Immature natural killer cell (primary cell): ENCODE measurements at regions not wholly inside any gene's neighbourhood (a gene's known extent, or its start where the extent isn't known, plus 50 kb on each side); places are given as distances from the start of the nearest gene placed in this dataset.

Experiments used
- DNase-seq, 3 donors: peaks; one replicate each; pipeline ENCODE4 v3.0.0; 2022; ENCODE audit warnings: mixed read lengths in 1 of 3
- H3K27ac Mint-ChIP-seq, 6 donors: one replicate each; pipeline ENCODE4 v1.8.0; 2020; ENCODE audit warnings: mixed read lengths in 6 of 6, mild to moderate bottlenecking in 5 of 6, inconsistent platforms in 4 of 6, moderate library complexity in 3 of 6
- H3K27me3 Mint-ChIP-seq, 3 donors: one replicate each; pipeline ENCODE4 v1.8.0; 2020 to 2021; ENCODE audit warnings: low read depth in 3 of 3, mild to moderate bottlenecking in 3 of 3, mixed read lengths in 3 of 3, moderate library complexity in 3 of 3, inconsistent platforms in 1 of 3
- H3K36me3 Mint-ChIP-seq, 3 donors: one replicate each; pipeline ENCODE4 v1.8.0; 2020; ENCODE audit warnings: mixed read lengths in 3 of 3, inconsistent platforms in 2 of 3, mild to moderate bottlenecking in 2 of 3
- H3K4me1 Mint-ChIP-seq, 2 donors: one replicate each; pipeline ENCODE4 v1.8.0; 2020; ENCODE audit warnings: inconsistent platforms in 2 of 2, mild to moderate bottlenecking in 2 of 2, mixed read lengths in 2 of 2, moderate library complexity in 1 of 2
- H3K4me3 Mint-ChIP-seq, 5 donors: one replicate each; pipeline ENCODE4 v1.8.0; 2020; ENCODE audit warnings: mild to moderate bottlenecking in 5 of 5, mixed read lengths in 5 of 5, inconsistent platforms in 3 of 5, moderate library complexity in 3 of 5
- H3K9me3 Mint-ChIP-seq, 6 donors: one replicate each; pipeline ENCODE4 v1.8.0; 2020; ENCODE audit warnings: mild to moderate bottlenecking in 6 of 6, mixed read lengths in 6 of 6, inconsistent platforms in 4 of 6, moderate library complexity in 3 of 6

- Mint-ChIP-seq H3K27me3 (peaks cover 0 to 2% (median 0%) of the 10 kb centered on the region in 3 donors), H3K9me3 (no peaks in the 10 kb centered on the region), H3K27ac (no peak overlapping the region)
These were observed 86.1 kb upstream of the ADAMTS2 start for GRCh38 chr5:179431221-179431824.

GRCh38 chr5:179430193-179431175 is 85.2 kb upstream of the ADAMTS2 start:
- Mint-ChIP-seq H3K9me3 (no peaks in the 10 kb centered on the region), H3K27ac (no peak overlapping the region), H3K4me3 (no peak overlapping the region), H3K36me3 (no peaks in the 10 kb centered on the region), H3K27me3 (peaks cover 0 to 3% (median 2%) of the 10 kb centered on the region in 3 donors), H3K4me1 (no peaks in the 10 kb centered on the region)
- no peak for DNase-seq

More at GRCh38 chr5:179431221-179431824, 86.1 kb upstream of the ADAMTS2 start:
- Mint-ChIP-seq H3K4me1 (no peaks in the 10 kb centered on the region), H3K4me3 (no peak overlapping the region), H3K36me3 (no peaks in the 10 kb centered on the region)
- DNase-seq: no peak

GRCh38 chr5:179427676-179428056 is 82.4 kb upstream of the ADAMTS2 start:
- Mint-ChIP-seq H3K4me3 (no peak overlapping the region), H3K4me1 (no peaks in the 10 kb centered on the region), H3K27ac (no peak overlapping the region), H3K27me3 (peaks cover 0 to 7% (median 1%) of the 10 kb centered on the region in 3 donors), H3K36me3 (no peaks in the 10 kb centered on the region), H3K9me3 (no peaks in the 10 kb centered on the region)
- DNase-seq: no peak

GRCh38 chr5:179427032-179427675 is 81.9 kb upstream of the ADAMTS2 start:
- H3K4me1 Mint-ChIP-seq: no peaks in the 10 kb centered on the region

GRCh38 chr5:179422908-179423481 is 77.7 kb upstream of the ADAMTS2 start:
- no peaks in the 10 kb centered on the region for H3K9me3 Mint-ChIP-seq
- H3K36me3 Mint-ChIP-seq: no peaks in the 10 kb centered on the region
- H3K4me3 Mint-ChIP-seq: no peak overlapping the region
- H3K4me1 Mint-ChIP-seq: no peaks in the 10 kb centered on the region
- no peak overlapping the region for H3K27ac Mint-ChIP-seq
- peaks cover 0 to 10% (median 1%) of the 10 kb centered on the region in 3 donors for H3K27me3 Mint-ChIP-seq
- no peak for DNase-seq

More at GRCh38 chr5:179427032-179427675, 81.9 kb upstream of the ADAMTS2 start:
- peaks cover 0 to 7% (median 1%) of the 10 kb centered on the region in 3 donors for H3K27me3 Mint-ChIP-seq
- no peak overlapping the region for H3K27ac Mint-ChIP-seq
- H3K4me3 Mint-ChIP-seq: no peak overlapping the region
- DNase-seq: no peak
- H3K9me3 Mint-ChIP-seq: no peaks in the 10 kb centered on the region
- no peaks in the 10 kb centered on the region for H3K36me3 Mint-ChIP-seq

DNA sequence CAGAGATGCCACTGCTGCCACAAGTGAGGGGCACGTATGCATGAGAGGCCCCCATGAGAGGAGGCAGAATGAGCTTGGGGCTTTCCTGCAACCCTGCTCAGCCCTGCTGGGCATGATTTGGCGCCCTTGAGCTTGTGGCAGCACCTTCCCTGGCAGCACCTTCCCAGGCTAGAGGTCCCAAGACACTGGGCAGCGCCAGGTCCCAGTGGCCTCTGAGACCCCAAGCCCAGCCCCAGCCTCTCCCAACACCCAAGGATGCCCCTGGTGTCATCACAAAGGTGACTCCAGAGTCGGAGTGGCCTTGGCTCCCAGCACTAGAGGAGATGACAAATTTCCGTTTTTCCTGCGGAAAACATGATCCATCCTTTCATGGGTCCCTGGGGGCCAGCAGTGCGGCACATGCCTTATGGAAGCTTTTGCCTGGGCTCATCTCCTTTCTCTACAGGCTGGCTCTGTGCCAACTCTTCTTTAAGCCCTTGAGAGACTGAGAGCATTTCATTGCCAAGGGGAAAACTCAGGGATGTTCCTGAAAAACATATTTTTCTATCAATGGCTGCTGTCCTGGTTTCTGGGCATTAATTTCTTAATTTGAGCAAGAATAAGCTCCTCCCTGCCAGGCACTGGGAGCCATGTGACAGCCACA is 77.1 kb upstream of the ADAMTS2 start:
- no peak overlapping the region for H3K4me3 Mint-ChIP-seq
- no peak overlapping the region for H3K27ac Mint-ChIP-seq
- no peak for DNase-seq
- H3K27me3 Mint-ChIP-seq: peaks cover 0 to 10% (median 1%) of the 10 kb centered on the region in 3 donors
- H3K4me1 Mint-ChIP-seq: no peaks in the 10 kb centered on the region
- no peaks in the 10 kb centered on the region for H3K9me3 Mint-ChIP-seq
- H3K36me3 Mint-ChIP-seq: no peaks in the 10 kb centered on the region

DNA sequence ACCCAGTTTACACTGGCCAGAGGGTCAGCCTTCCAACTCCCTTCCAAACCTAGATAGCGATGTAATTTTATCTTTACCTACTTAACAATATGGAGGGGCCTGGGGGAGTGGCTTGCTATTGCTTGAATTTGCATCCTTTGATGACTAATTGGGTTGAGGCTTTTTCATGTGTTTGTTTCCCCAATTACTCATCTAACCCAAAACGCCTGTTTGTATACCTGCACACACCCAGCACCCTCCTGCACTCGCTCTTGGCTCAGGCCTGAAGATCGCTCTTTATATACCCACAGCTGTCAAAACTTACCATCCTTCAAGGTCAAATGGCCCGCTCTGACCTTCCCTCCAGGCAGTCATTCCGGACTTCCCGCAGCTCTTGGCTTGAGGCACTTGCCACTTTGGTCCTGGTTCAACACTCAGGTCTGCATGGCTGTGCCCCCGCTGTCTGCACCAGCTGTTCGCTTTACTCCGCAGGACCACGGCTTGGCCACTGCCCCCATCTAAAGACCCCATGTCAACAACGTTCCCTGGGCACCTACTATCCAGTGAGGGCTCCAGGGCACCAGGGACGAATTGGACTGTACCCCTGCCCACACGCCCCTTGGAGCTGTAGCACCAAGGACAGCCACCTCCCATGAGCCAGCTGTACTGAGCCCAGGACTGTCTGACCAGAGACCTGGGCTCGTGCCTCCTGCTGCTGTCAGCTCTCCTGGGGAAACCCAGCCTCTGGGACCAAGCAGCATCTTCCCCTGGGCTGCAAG is 76.1 kb upstream of the ADAMTS2 start:
- H3K4me1 Mint-ChIP-seq: no peaks in the 10 kb centered on the region
- peaks cover 0 to 13% (median 1%) of the 10 kb centered on the region in 3 donors for H3K27me3 Mint-ChIP-seq
- H3K27ac Mint-ChIP-seq: no peak overlapping the region
- no peak for DNase-seq
- H3K9me3 Mint-ChIP-seq: no peaks in the 10 kb centered on the region
- H3K36me3 Mint-ChIP-seq: no peaks in the 10 kb centered on the region
- no peak overlapping the region for H3K4me3 Mint-ChIP-seq

- Mint-ChIP-seq H3K9me3 (no peaks in the 10 kb centered on the region), H3K4me3 (no peak overlapping the region), H3K27me3 (peaks cover 0 to 10% (median 1%) of the 10 kb centered on the region in 3 donors), H3K4me1 (no peaks in the 10 kb centered on the region), H3K27ac (no peak overlapping the region), H3K36me3 (no peaks in the 10 kb centered on the region)
- DNase-seq: no peak
These were observed 75.2 kb upstream of the ADAMTS2 start for GRCh38 chr5:179420476-179420875.

- no peaks in the 10 kb centered on the region for H3K9me3 Mint-ChIP-seq
- no peak overlapping the region for H3K4me3 Mint-ChIP-seq
- no peak overlapping the region for H3K27ac Mint-ChIP-seq
- DNase-seq: no peak
- H3K36me3 Mint-ChIP-seq: no peaks in the 10 kb centered on the region
- peaks cover 0 to 9% (median 0%) of the 10 kb centered on the region in 3 donors for H3K27me3 Mint-ChIP-seq
- H3K4me1 Mint-ChIP-seq: no peaks in the 10 kb centered on the region
These were observed 73.7 kb upstream of the ADAMTS2 start for GRCh38 chr5:179418972-179419371.

DNA sequence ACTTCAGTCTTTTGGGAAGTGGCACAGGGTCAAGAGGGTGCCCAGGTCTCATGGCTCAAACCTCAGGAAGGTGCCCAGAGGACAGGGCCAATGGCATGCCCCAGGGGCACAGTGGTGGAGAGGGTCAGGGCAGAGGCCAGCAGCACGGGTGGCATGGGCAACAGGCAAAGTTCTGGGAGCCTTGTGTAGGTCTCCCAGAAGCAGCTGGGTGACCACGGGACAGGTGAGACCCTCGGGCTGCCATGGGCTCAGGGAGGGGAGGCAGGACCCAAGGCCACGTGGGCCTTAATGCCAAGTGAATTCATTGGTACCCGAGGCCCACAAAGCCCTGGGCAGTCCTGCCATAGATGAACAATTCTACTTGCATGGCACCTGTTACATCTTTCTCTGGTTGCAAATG is 72.4 kb upstream of the ADAMTS2 start:
- DNase-seq: no peak
- Mint-ChIP-seq H3K4me3 (no peak overlapping the region), H3K27ac (no peak overlapping the region), H3K27me3 (peaks cover 0 to 6% (median 1%) of the 10 kb centered on the region in 3 donors), H3K4me1 (no peaks in the 10 kb centered on the region), H3K36me3 (no peaks in the 10 kb centered on the region), H3K9me3 (no peaks in the 10 kb centered on the region)

GRCh38 chr5:179417016-179417415 is 71.8 kb upstream of the ADAMTS2 start:
- Mint-ChIP-seq H3K4me1 (no peaks in the 10 kb centered on the region), H3K4me3 (no peak overlapping the region), H3K27me3 (peaks cover 0 to 6% (median 1%) of the 10 kb centered on the region in 3 donors), H3K36me3 (no peaks in the 10 kb centered on the region), H3K27ac (no peak overlapping the region), H3K9me3 (no peaks in the 10 kb centered on the region)
- DNase-seq: no peak

DNA sequence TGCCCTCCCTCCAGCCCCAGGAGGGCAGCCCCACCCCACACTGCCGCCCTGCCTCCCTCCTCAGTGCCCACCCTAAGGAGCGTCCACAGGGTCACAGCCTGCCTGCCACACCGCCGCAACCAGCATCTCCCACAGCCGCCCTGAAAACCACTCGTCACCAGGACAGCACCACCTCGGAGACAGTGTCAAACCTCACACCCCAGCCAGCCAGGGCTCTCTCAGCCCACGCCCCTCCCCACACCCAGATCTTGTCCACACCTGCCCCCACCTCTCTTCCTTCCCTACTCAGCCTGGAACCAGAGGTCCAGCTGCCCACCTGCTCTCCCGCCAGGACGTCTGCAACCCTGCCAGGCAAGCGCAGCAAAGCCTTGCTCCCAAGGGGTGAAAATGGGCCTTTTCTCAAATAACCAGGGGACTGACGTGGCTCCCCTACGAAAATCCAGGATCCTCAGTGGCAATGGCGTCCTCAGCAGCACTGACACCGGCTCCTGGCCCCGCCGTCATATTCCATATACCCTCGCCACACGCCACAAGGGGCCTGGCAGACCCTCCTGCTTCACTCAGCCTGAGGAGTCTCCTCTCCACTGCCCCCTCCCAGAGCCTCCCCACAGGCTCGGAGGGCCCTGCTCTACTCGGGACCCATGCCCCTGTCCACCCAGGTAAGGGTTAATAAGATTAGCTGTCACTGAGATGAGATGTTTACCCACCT is 71.0 kb upstream of the ADAMTS2 start:
- Mint-ChIP-seq H3K27me3 (peaks cover 0 to 6% (median 1%) of the 10 kb centered on the region in 3 donors), H3K27ac (no peak overlapping the region), H3K4me3 (no peak overlapping the region), H3K36me3 (no peaks in the 10 kb centered on the region), H3K9me3 (no peaks in the 10 kb centered on the region), H3K4me1 (no peaks in the 10 kb centered on the region)
- no peak for DNase-seq
